Glutamatergic neuron (in vitro differentiated cells): ENCODE measurements at regions not wholly inside any gene's neighbourhood (a gene's known extent, or its start where the extent isn't known, plus 50 kb on each side); places are given as distances from the start of the nearest gene placed in this dataset.

ENCODE experiments used
- DNase-seq: peaks from one replicate; pipeline ENCODE4 v3.0.0; 2022
- H3K27ac Mint-ChIP-seq: one replicate; pipeline ENCODE4 v1.8.0; 2020; ENCODE audit warnings: mild to moderate bottlenecking, mixed read lengths, inconsistent platforms; ENCODE audit not compliant: unreplicated experiment
- H3K27me3 Mint-ChIP-seq: one replicate; pipeline ENCODE4 v1.8.0; 2020; ENCODE audit warnings: mild to moderate bottlenecking, moderate library complexity, mixed read lengths, inconsistent platforms; ENCODE audit not compliant: unreplicated experiment
- H3K36me3 Mint-ChIP-seq: one replicate; pipeline ENCODE4 v1.8.0; 2020; ENCODE audit warnings: mild to moderate bottlenecking, mixed read lengths, inconsistent platforms; ENCODE audit not compliant: unreplicated experiment
- H3K4me1 Mint-ChIP-seq: one replicate; pipeline ENCODE4 v1.8.0; 2020; ENCODE audit warnings: mild to moderate bottlenecking, low read depth, mixed read lengths, inconsistent platforms; ENCODE audit not compliant: unreplicated experiment
- H3K4me3 Mint-ChIP-seq: one replicate; pipeline ENCODE4 v1.8.0; 2020; ENCODE audit warnings: mild to moderate bottlenecking, mixed read lengths, inconsistent platforms; ENCODE audit not compliant: unreplicated experiment
- H3K9me3 Mint-ChIP-seq: one replicate; pipeline ENCODE4 v1.8.0; 2020; ENCODE audit warnings: mild to moderate bottlenecking, moderate library complexity, mixed read lengths, inconsistent platforms; ENCODE audit not compliant: unreplicated experiment
- CTCF ChIP-seq: fragments of 200-600 bp; sonication (generic); IDR thresholded peaks from one replicate; pipeline ENCODE4 v1.5.0; 2021; ENCODE audit not compliant: partially characterized antibody, unreplicated experiment

- no peak for DNase-seq
- TF ChIP-seq CTCF = no peak
- Mint-ChIP-seq H3K9me3 (no peaks in the 10 kb centered on the region), H3K4me3 (no peak overlapping the region), H3K4me1 (peaks cover 1% of the 10 kb centered on the region), H3K36me3 (no peaks in the 10 kb centered on the region), H3K27ac (no peak overlapping the region), H3K27me3 (no peaks in the 10 kb centered on the region)
These were observed 67.2 kb upstream of the ACSL1 start for GRCh38 chr4:184892999-184893398.

GRCh38 chr4:184893801-184894571 lies 68.2 kb upstream of the ACSL1 start:
- no peaks in the 10 kb centered on the region for H3K36me3 Mint-ChIP-seq
- peaks cover 2% of the 10 kb centered on the region for H3K9me3 Mint-ChIP-seq
- no peak for TF ChIP-seq CTCF
- peaks cover 2% of the 10 kb centered on the region for H3K27me3 Mint-ChIP-seq
- no peak overlapping the region for H3K27ac Mint-ChIP-seq
- no peak overlapping the region for H3K4me3 Mint-ChIP-seq
- DNase-seq = no peak
- H3K4me1 Mint-ChIP-seq = peaks cover 1% of the 10 kb centered on the region

- DNase-seq = no peak
- H3K4me3 Mint-ChIP-seq = no peak overlapping the region
- H3K27ac Mint-ChIP-seq = no peak overlapping the region
- no peak for TF ChIP-seq CTCF
- no peaks in the 10 kb centered on the region for H3K4me1 Mint-ChIP-seq
- H3K36me3 Mint-ChIP-seq = no peaks in the 10 kb centered on the region
- H3K27me3 Mint-ChIP-seq = peaks cover 2% of the 10 kb centered on the region
- peaks cover 2% of the 10 kb centered on the region for H3K9me3 Mint-ChIP-seq
These were observed 69.4 kb upstream of the ACSL1 start for GRCh38 chr4:184895012-184895695.

GRCh38 chr4:184896868-184897715 lies 71.3 kb upstream of the ACSL1 start:
- Mint-ChIP-seq H3K4me1 (no peaks in the 10 kb centered on the region), H3K27me3 (peaks cover 2% of the 10 kb centered on the region), H3K36me3 (no peaks in the 10 kb centered on the region), H3K4me3 (no peak overlapping the region), H3K27ac (no peak overlapping the region), H3K9me3 (peaks cover 2% of the 10 kb centered on the region)
- TF ChIP-seq CTCF = no peak
- no peak for DNase-seq

- H3K27ac Mint-ChIP-seq = no peak overlapping the region
- peaks cover 2% of the 10 kb centered on the region for H3K27me3 Mint-ChIP-seq
- no peaks in the 10 kb centered on the region for H3K36me3 Mint-ChIP-seq
- no peak for DNase-seq
- peaks cover 2% of the 10 kb centered on the region for H3K9me3 Mint-ChIP-seq
- no peaks in the 10 kb centered on the region for H3K4me1 Mint-ChIP-seq
- no peak overlapping the region for H3K4me3 Mint-ChIP-seq
- TF ChIP-seq CTCF = no peak
These were observed 72.1 kb upstream of the ACSL1 start for GRCh38 chr4:184897895-184898294.
